ENCODE measurements at regions not wholly inside any gene's neighbourhood (a gene's known extent, or its start where the extent isn't known, plus 50 kb on each side); places are given as distances from the start of the nearest gene placed in this dataset.

- TF ChIP-seq REST (IDR thresholded peaks at IDR 0.05; ENCODE audit: insufficient read depth in 1 of 2, low read depth in 2 of 2, low read length in 2 of 2) (no peak), FOXP2 (optimal IDR thresholded peaks at IDR 0.05; ENCODE audit: borderline replicate concordance, extremely low read depth, extremely low read length, insufficient read depth) (no peak), TAF1 (IDR thresholded peaks at IDR 0.05; ENCODE audit: borderline replicate concordance, insufficient read depth, low read length) (no peak), SIN3A (IDR thresholded peaks at IDR 0.05; ENCODE audit: borderline replicate concordance, insufficient read depth, low read length) (no peak), POLR2AphosphoS5 (IDR thresholded peaks at IDR 0.05; ENCODE audit: low read depth, low read length) (no peak)
Observed at GRCh38 chr18:51337406-51337805, 139.9 kb upstream of the MEX3C start.

- peak in 1 of 2 experiments; percentile 28; a peak in 1 of 4 replicates for TF ChIP-seq REST (IDR thresholded peaks at IDR 0.05; ENCODE audit: insufficient read depth in 1 of 2, low read depth in 2 of 2, low read length in 2 of 2)
- no peak for TF ChIP-seq FOXP2 (optimal IDR thresholded peaks at IDR 0.05; ENCODE audit: borderline replicate concordance, extremely low read depth, extremely low read length, insufficient read depth)
- TF ChIP-seq TAF1 (IDR thresholded peaks at IDR 0.05; ENCODE audit: borderline replicate concordance, insufficient read depth, low read length) = no peak
- no peak for TF ChIP-seq SIN3A (IDR thresholded peaks at IDR 0.05; ENCODE audit: borderline replicate concordance, insufficient read depth, low read length)
- no peak for TF ChIP-seq POLR2AphosphoS5 (IDR thresholded peaks at IDR 0.05; ENCODE audit: low read depth, low read length)
Observed at GRCh38 chr18:51339856-51340255, 142.4 kb upstream of the MEX3C start.

GRCh38 chr18:51340332-51340731, 142.9 kb upstream of the MEX3C start:
- TF ChIP-seq REST (IDR thresholded peaks at IDR 0.05; ENCODE audit: insufficient read depth in 1 of 2, low read depth in 2 of 2, low read length in 2 of 2) (no peak), SIN3A (IDR thresholded peaks at IDR 0.05; ENCODE audit: borderline replicate concordance, insufficient read depth, low read length) (no peak)

GRCh38 chr18:51342815-51343214, 145.3 kb upstream of the MEX3C start:
- TF ChIP-seq SIN3A (IDR thresholded peaks at IDR 0.05; ENCODE audit: borderline replicate concordance, insufficient read depth, low read length) (peak; percentile 35; the same call in 1 of the 2 replicates), TAF1 (IDR thresholded peaks at IDR 0.05; ENCODE audit: borderline replicate concordance, insufficient read depth, low read length) (no peak), FOXP2 (optimal IDR thresholded peaks at IDR 0.05; ENCODE audit: borderline replicate concordance, extremely low read depth, extremely low read length, insufficient read depth) (no peak)

GRCh38 chr18:51345848-51346391, 148.4 kb upstream of the MEX3C start:
- TF ChIP-seq FOXP2 (optimal IDR thresholded peaks at IDR 0.05; ENCODE audit: borderline replicate concordance, extremely low read depth, extremely low read length, insufficient read depth) = no peak
- no peak for TF ChIP-seq SIN3A (IDR thresholded peaks at IDR 0.05; ENCODE audit: borderline replicate concordance, insufficient read depth, low read length)
- no peak for TF ChIP-seq POLR2AphosphoS5 (IDR thresholded peaks at IDR 0.05; ENCODE audit: low read depth, low read length)
- no peak for TF ChIP-seq TAF1 (IDR thresholded peaks at IDR 0.05; ENCODE audit: borderline replicate concordance, insufficient read depth, low read length)
- no peak for TF ChIP-seq REST (IDR thresholded peaks at IDR 0.05; ENCODE audit: insufficient read depth in 1 of 2, low read depth in 2 of 2, low read length in 2 of 2)

All from PFSK-1 (cell line).